K562 (cell line): ENCODE measurements at regions not wholly inside any gene's neighbourhood (a gene's known extent, or its start where the extent isn't known, plus 50 kb on each side); places are given as distances from the start of the nearest gene placed in this dataset.

Experiments
- ATAC-seq: fragments of 200-7000 bp; cut with Tn5 transposase; 3 replicates; pipeline ENCODE4 v1.9.1; 2020; ENCODE audit warnings: moderate library complexity
- BruUV-seq: library from RNA; stranded (reverse); fragments of 400-500 nt; replicated peaks from 2 replicates; lab custom pipeline; 2021; lab: Mats Ljungman, UMichigan
- CTCF ChIA-PET: fragments of 300-600 bp; formaldehyde crosslinking; extraction: SDS; loops from one replicate; lab custom pipeline; 2021; ENCODE audit warnings: low intra/inter-chr PET ratio; lab: Yijun Ruan, JAX
- POLR2A ChIA-PET: fragments of 300-600, 350-650 bp; sonication (Branson Sonifier 250); formaldehyde crosslinking; extraction: SDS; loops from one replicate; lab custom pipeline; 2021; ENCODE audit warnings: antibody characterized with exemption, inconsistent platforms; lab: Yijun Ruan, JAX
- DNase-seq, 4 experiments: peaks; one replicate each; pipeline versions ENCODE4 v3.0.0 to v3.0.0-alpha.2; 2011 to 2018; ENCODE audit warnings: low spot score in 3 of 4, mixed read lengths in 3 of 4; ENCODE audit errors: extremely low read depth in 1 of 4
- FAIRE-seq: peaks from 2 replicates; lab custom pipeline; 2011; peaks lifted over from hg19 to GRCh38; lab: Jason Lieb, UNC
- H2AFZ ChIP-seq: 2 replicates; pipeline ENCODE4 v1.6.0; 2011; ENCODE audit warnings: low read depth, low read length, control low read depth, inconsistent platforms
- H3K27ac ChIP-seq: fragments of 200-600 bp; 3 replicates; pipeline ENCODE4 v1.8.0; 2011; ENCODE audit warnings: low read depth, mild to moderate bottlenecking, control low read depth, inconsistent platforms, low read length, moderate library complexity, mixed read lengths; ENCODE audit errors: extremely low read depth
- H3K27me3 ChIP-seq, 2 experiments: fragments of 300-600 bp in 1 of 2; 2 replicates in 1 of 2; 3 replicates in 1 of 2; pipeline versions ENCODE4 v1.6.0 to v1.8.0; 2011; ENCODE audit warnings: inconsistent platforms in 2 of 2, low read length in 2 of 2, mild to moderate bottlenecking in 1 of 2, mixed read lengths in 1 of 2, moderate library complexity in 1 of 2; ENCODE audit not compliant: control insufficient read depth in 2 of 2, insufficient read depth in 2 of 2
- H3K36me3 ChIP-seq: fragments of 300-600 bp; 3 replicates; pipeline ENCODE4 v1.8.0; 2011; ENCODE audit warnings: mild to moderate bottlenecking, low read length, inconsistent platforms; ENCODE audit not compliant: control insufficient read depth, insufficient read depth
- H3K4me1 ChIP-seq, 2 experiments: fragments of 200-600 bp in 1 of 2; replicated peaks in 1 of 2; 2 replicates in 1 of 2; 3 replicates in 1 of 2; pipeline versions ENCODE4 v1.5.1 to v1.8.0; 2011; ENCODE audit warnings: inconsistent platforms in 2 of 2, low read length in 2 of 2, mild to moderate bottlenecking in 1 of 2, mixed read lengths in 1 of 2, moderate library complexity in 1 of 2; ENCODE audit not compliant: control insufficient read depth in 2 of 2, insufficient read depth in 2 of 2
- H3K4me2 ChIP-seq: 2 replicates; pipeline ENCODE4 v1.6.1; 2011; ENCODE audit warnings: low read length, control low read depth, inconsistent platforms, mixed read lengths; ENCODE audit not compliant: insufficient read depth
- H3K4me3 ChIP-seq: fragments of 200-600 bp; sonication (generic), shearing (Covaris generic); 2 replicates; pipeline ENCODE4 v1.5.1; 2016; ENCODE audit warnings: control low read depth, inconsistent platforms
- H3K79me2 ChIP-seq: fragments of 200-600 bp; 3 replicates; pipeline ENCODE4 v1.8.0; 2011; ENCODE audit warnings: low read length, inconsistent platforms; ENCODE audit not compliant: control insufficient read depth, insufficient read depth
- H3K9ac ChIP-seq, 2 experiments: 2 replicates each; pipeline versions ENCODE4 v1.6.0 to v1.6.1; 2011; ENCODE audit warnings: low read depth in 2 of 2, low read length in 2 of 2, control low read depth in 1 of 2, inconsistent platforms in 1 of 2, mild to moderate bottlenecking in 1 of 2, mixed read lengths in 1 of 2; ENCODE audit not compliant: insufficient read depth in 1 of 2
- H3K9me1 ChIP-seq: one replicate; pipeline ENCODE4 v1.6.0; 2011; ENCODE audit warnings: inconsistent platforms, mild to moderate bottlenecking, low read length, moderate library complexity; ENCODE audit not compliant: control insufficient read depth, insufficient read depth
- H3K9me3 ChIP-seq: replicated peaks from 2 replicates; pipeline ENCODE4 v1.5.1; 2011; ENCODE audit warnings: low read depth, low read length, inconsistent platforms; ENCODE audit not compliant: control insufficient read depth, insufficient read depth
- H4K20me1 ChIP-seq: replicated peaks from 2 replicates; pipeline ENCODE4 v1.6.1; 2011; ENCODE audit warnings: low read length, inconsistent platforms, mixed read lengths; ENCODE audit not compliant: control insufficient read depth, insufficient read depth
- E2F4 ChIP-seq: sonication (generic); formaldehyde crosslinking; IDR thresholded peaks from 2 replicates; pipeline ENCODE4 v1.8.0; 2022; ENCODE audit warnings: mild to moderate bottlenecking, low read depth, missing genetic modification reagents
- FOXJ3 ChIP-seq: sonication (generic); formaldehyde crosslinking; IDR thresholded peaks from 2 replicates; pipeline ENCODE4 v1.4.0; 2020; ENCODE audit warnings: mild to moderate bottlenecking, missing genetic modification reagents
- HMG20B ChIP-seq: fragments of 250-450 bp; sonication (Bioruptor Pico); IDR thresholded peaks from 2 replicates; pipeline ENCODE4 v1.5.0; 2021; ENCODE audit warnings: mild to moderate bottlenecking
- HOXB6 ChIP-seq: fragments of 250-450 bp; sonication (Bioruptor Pico); IDR thresholded peaks from 2 replicates; pipeline ENCODE4 v1.5.1; 2022; ENCODE audit warnings: mild to moderate bottlenecking, borderline replicate concordance
- KAT7 ChIP-seq: sonication (generic); formaldehyde crosslinking; IDR thresholded peaks from 2 replicates; pipeline ENCODE4 v1.8.0; 2022; ENCODE audit warnings: missing genetic modification reagents, mild to moderate bottlenecking, borderline replicate concordance
- RB1 ChIP-seq: fragments of 450-650 bp; IDR thresholded peaks from 2 replicates; pipeline ENCODE4 v1.6.1; 2017; ENCODE audit warnings: low read depth, mild to moderate bottlenecking
- RUNX1 ChIP-seq: sonication (generic); IDR thresholded peaks from 2 replicates; pipeline ENCODE4 v1.6.1; 2016; ENCODE audit warnings: antibody characterized with exemption, low read depth
- TFE3 ChIP-seq: fragments of 450-650 bp; formaldehyde crosslinking; IDR thresholded peaks from 2 replicates; pipeline ENCODE4 v1.4.0; 2020; ENCODE audit warnings: mild to moderate bottlenecking, mixed read lengths
- YY1 ChIP-seq, 3 experiments: IDR thresholded peaks; 2 replicates each; pipeline ENCODE4 v1.6.1; 2011; ENCODE audit warnings: low read length in 2 of 3, mild to moderate bottlenecking in 2 of 3, moderate library complexity in 2 of 3, borderline replicate concordance in 1 of 3, control low read depth in 1 of 3, low read depth in 1 of 3; ENCODE audit not compliant: insufficient read depth in 3 of 3, insufficient replicate concordance in 2 of 3, control insufficient read depth in 1 of 3, insufficient read length in 1 of 3; ENCODE audit errors: extremely low read depth in 1 of 3
- ZNF24 ChIP-seq: fragments of 450-650 bp; IDR thresholded peaks from 2 replicates; pipeline ENCODE4 v1.6.1; 2016
- WGBS: fragments of 100-300 bp; shearing (Covaris generic); methylation state at CpG from one replicate; pipeline ENCODE4 v1.1.6; 2016; ENCODE audit warnings: low coverage, mixed read lengths; ENCODE audit not compliant: insufficient coverage; ENCODE audit errors: missing lambda C conversion rate; 5-methylcytosine and 5-hydroxymethylcytosine counted together
- in situ Hi-C: fragments of 300-500 bp; cut with MboI; formaldehyde crosslinking; loops from 4 replicates; pipeline ENCODE4 v1.15.0; 2018; ENCODE audit warnings: inconsistent platforms, mixed read lengths
- intact Hi-C: fragments of 100-400 bp; cut with micrococcal nuclease; formaldehyde crosslinking; loops from 2 replicates; pipeline ENCODE4 v1.14.2; 2022

- no peaks in the 10 kb centered on the region for H3K36me3 ChIP-seq
- H3K4me2 ChIP-seq = no peak overlapping the region
- H4K20me1 ChIP-seq = no peaks in the 10 kb centered on the region
- no peak overlapping the region for H2AFZ ChIP-seq
- in situ Hi-C loops (no loop called here), intact Hi-C loops (no loop called here)
- H3K27me3 ChIP-seq = peaks cover 7 to 16% of the 10 kb centered on the region in 2 experiments; a peak in 4 of 5 replicates
- no peaks in the 10 kb centered on the region for H3K9me1 ChIP-seq
- H3K79me2 ChIP-seq = no peaks in the 10 kb centered on the region
- FAIRE-seq (no peak), DNase-seq (no peak), ATAC-seq (no peak)
- H3K27ac ChIP-seq = no peak overlapping the region
- no peak for TF ChIP-seq YY1 (IDR thresholded peaks at IDR 0.05; ENCODE audit: borderline replicate concordance in 1 of 3, control insufficient read depth in 1 of 3, extremely low read depth in 1 of 3, insufficient read depth in 3 of 3, insufficient read length in 1 of 3, insufficient replicate concordance in 2 of 3, low read depth in 1 of 3, low read length in 2 of 3)
- no peak for TF ChIP-seq FOXJ3 (CRISPR knock-in tag)
- TF ChIP-seq E2F4 (CRISPR knock-in tag) = no peak
- TF ChIP-seq TFE3 (CRISPR knock-in tag) = no peak
- no peak for TF ChIP-seq KAT7
- no peak for TF ChIP-seq RB1
- TF ChIP-seq RUNX1 = no peak
- TF ChIP-seq ZNF24 = no peak
- TF ChIP-seq HMG20B (CRISPR knock-in tag) = no peak
- TF ChIP-seq HOXB6 = no peak
- no TSS peak for BruUV-seq
- H3K4me3 ChIP-seq = no peak overlapping the region
- no peaks in the 10 kb centered on the region for H3K9me3 ChIP-seq
- H3K4me1 ChIP-seq = no peaks in the 10 kb centered on the region
- CTCF ChIA-PET = no interaction called here
- no peak overlapping the region for H3K9ac ChIP-seq
- WGBS = 14% methylated on average over 7 of the region's 7 CpGs
- POLR2A ChIA-PET = interaction anchor here (0.8 to 1.8 kb wide), 2 partner anchors 11 to 30 kb away, joined by 3 read pairs; no protein-coding TSS in a partner anchor
These were observed 116.5 kb downstream of the SAMD5 start for GRCh38 chr6:147624946-147625515.
